ENCODE measurements at regions not wholly inside any gene's neighbourhood (a gene's known extent, or its start where the extent isn't known, plus 50 kb on each side); places are given as distances from the start of the nearest gene placed in this dataset.
"Not testable (repeated sequence)": the region's sequence is repeated elsewhere in the genome, so short reads cannot be mapped to it uniquely, and the experiment has no call there.

- not testable (repeated sequence) for FAIRE-seq; DNase-seq (ENCODE audit: insufficient read length, low spot score)
These were observed 1643.7 kb downstream of the SPATA31A7 start for GRCh38 chr9:62833323-62834200.

DNA sequence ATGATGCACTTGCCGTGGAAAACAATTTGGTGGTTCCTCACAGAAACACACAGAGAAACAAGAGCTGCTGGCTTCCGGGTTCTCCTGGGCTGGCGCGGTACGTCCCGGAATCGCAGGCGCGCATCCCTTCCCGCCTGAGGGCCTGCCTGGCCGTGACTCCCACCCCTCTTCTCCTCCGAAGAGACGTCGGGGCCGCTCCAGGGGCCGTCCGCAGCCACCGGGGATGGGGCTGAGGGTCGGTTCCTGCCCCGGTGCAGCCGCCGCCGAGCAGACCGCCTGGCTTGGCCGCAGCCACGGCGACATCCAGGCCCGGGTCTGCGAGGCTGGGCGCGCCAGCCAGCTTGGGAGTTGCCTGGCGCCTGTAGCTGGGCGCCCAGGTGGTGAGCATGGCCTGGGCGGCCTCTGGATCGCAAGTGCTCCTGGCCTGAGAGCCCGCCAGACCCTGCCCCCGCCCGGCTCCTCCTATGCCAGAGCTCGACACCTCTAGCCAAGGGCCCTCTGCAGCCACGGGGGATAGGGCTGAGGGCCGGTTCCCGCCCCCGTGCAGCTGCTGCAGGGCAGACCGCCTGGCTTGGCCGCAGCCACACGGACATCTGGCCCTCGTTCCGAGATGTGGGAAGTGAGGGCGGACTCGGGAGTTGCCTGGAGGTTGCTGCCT, 1647.5 kb downstream of the SPATA31A7 start:
- DNase-seq (ENCODE audit: insufficient read length, low spot score): not testable (repeated sequence)

GRCh38 chr9:62838024-62838718, 1648.3 kb downstream of the SPATA31A7 start:
- FAIRE-seq: not testable (repeated sequence)
- peak; percentile 48 for DNase-seq (ENCODE audit: insufficient read length, low spot score)

More for the DNA sequence above, 1647.5 kb downstream of the SPATA31A7 start:
- not testable (repeated sequence) for FAIRE-seq

DNA sequence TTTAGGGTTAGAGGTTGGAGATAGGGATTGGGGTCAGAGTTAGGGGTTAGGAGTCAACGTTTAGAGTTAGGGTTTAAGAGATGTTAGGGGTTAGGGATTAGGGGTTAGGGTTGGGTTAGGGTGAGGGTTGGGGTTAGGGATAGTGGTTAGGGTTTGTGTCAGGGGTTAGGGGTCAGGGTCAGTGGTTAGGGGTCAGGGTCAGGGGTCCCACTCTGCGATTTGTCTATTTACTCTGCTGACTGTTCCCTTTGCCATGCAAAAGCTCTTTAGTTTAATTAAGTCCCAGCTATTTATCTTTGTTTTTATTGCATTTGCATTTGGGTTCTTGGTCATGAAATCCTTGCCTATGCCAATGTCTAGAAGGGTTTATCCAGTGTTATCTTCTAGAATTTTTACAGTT, 1649.3 kb downstream of the SPATA31A7 start:
- not testable (repeated sequence) for DNase-seq (ENCODE audit: insufficient read length, low spot score); FAIRE-seq

- not testable (repeated sequence) for FAIRE-seq; DNase-seq (ENCODE audit: insufficient read length, low spot score)
These were observed 1653.3 kb downstream of the SPATA31A7 start for GRCh38 chr9:62843145-62843544.

- not testable (repeated sequence) for DNase-seq (ENCODE audit: insufficient read length, low spot score)
These were observed 1654.0 kb downstream of the SPATA31A7 start for GRCh38 chr9:62843706-62844290.

DNA sequence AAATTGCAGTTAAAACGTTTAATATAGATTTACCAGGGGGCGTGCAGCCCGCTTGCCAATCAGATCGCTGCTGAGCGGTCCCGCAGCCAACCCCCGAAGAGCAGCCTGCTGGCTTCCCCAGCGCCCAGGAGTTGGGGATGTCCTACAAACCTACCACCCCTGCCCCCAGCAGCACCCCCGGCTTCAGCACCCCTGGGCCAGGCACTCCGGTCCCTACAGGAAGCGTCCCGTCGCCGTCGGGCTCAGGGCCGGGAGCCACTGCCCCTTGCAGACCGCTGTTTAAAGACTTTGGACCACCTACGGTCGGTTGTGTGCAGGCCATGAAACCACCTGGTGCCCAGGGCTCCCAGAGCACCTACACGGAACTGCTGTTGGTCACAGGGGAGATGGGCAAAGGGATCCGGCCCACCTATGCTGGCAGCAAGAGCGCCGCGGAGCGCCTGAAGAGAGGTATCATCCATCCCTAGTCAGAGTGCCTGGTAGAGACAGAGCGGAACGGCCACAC, 1654.9 kb downstream of the SPATA31A7 start:
- not testable (repeated sequence) for FAIRE-seq; DNase-seq (ENCODE audit: insufficient read length, low spot score)

More at GRCh38 chr9:62843706-62844290, 1654.0 kb downstream of the SPATA31A7 start:
- not testable (repeated sequence) for FAIRE-seq

DNA sequence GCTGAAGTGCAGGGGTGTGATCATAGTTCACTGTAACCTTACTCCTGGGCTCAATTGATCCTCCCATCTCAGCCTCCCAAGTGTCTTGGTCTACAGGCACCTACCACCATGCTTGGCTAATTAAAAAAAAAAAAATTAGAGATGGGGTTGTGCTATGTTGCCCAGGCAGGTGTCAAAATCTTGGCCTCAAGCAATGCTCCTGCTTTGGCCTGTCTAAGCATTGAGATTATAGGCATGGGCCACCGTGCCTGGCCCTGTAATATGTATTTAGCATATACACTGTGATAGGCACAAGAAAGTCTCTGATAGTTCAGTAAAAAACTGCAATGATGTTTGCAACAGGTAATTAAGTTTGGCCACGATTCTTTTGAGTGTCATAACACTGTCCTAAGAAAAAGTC, 1658.4 kb downstream of the SPATA31A7 start:
- FAIRE-seq; DNase-seq (ENCODE audit: insufficient read length, low spot score): not testable (repeated sequence)

- DNase-seq (ENCODE audit: insufficient read length, low spot score); FAIRE-seq: not testable (repeated sequence)
These were observed 1660.2 kb downstream of the SPATA31A7 start for GRCh38 chr9:62849991-62850390.

DNA sequence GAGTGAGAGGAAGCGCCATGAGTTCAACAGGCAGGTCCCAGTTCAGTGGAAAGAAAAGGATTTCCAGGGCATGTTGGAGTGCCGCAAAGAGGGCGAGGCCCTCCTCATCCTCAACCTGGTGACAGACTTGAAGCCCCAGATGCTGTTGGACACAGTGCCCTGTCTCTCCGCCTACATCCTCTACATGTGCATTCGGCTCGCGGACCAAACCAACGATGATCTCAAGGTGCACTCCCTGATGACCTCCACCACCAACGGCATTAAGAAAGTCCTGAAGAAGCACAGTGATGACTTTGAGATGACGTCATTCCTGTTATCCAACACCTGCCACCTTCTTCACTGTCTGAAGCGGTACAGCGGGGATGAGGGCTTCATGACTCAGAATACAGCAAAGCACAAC, 1667.4 kb downstream of the SPATA31A7 start:
- DNase-seq (ENCODE audit: insufficient read length, low spot score); FAIRE-seq: not testable (repeated sequence)

GRCh38 chr9:62858240-62858639, 1668.4 kb downstream of the SPATA31A7 start:
- not testable (repeated sequence) for FAIRE-seq; DNase-seq (ENCODE audit: insufficient read length, low spot score)

DNA sequence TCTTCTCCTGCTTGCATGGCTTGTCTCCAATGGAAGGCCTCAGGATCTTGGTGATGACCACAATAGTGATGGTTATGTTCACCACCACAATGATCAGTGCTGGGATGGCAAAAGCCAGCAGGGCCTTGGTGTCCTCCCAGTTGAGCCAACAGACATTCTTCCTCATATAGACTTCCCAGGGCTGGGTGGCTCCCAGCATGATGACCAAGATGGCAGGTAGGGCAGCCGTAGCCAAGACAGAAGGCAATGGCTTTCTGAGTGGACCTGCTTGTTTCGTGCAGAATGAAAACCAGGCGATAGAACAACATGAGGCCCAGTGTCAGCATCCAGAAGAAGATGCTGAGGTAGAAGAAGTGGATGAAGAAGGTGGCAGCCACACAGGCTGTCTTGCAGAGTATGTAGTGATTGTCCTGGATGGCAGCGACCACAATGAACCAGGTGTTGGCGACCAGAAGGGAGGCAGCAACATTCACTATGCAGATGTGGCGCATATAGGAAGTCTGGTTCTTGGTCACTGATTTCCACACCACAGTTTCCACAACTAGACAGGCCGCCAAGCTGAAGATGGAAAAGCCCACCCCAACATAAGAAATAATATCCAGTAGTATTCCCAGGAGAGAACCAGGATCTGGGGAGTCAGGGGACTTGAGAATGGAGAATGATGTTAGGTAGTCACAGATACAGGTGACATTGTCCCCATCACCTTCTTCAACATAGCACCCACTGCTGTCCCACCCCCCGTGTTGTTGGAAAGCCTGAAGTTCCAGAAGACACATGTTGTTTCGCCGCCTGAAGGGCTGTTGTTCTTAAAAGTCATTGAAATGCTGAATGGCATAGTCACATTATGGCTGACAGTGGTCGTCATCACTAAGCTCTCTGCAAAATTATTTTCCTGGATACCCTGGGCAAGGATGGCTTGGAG, 1671.4 kb downstream of the SPATA31A7 start:
- not testable (repeated sequence) for DNase-seq (ENCODE audit: insufficient read length, low spot score); FAIRE-seq

GRCh38 chr9:62862180-62862579, 1672.3 kb downstream of the SPATA31A7 start:
- not testable (repeated sequence) for DNase-seq (ENCODE audit: insufficient read length, low spot score); FAIRE-seq

DNA sequence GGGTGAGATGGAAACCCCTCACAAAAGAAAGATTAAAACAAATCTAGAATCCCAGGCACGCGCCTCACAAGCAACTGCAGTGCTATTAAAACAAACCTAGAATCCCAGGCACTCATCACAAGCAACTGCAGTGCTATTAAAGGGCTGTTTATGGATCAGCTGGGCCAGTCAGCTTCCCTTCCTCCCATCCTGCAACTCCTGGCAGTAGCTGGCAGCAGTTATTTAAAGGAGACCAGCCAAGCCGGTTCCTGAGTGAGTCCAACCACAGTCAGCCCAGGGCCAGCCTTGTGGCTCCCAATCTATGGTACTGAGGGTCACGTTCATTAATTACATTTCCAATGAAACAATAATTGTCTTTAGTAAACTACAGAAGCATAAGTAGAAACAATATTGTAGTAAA, 1673.5 kb downstream of the SPATA31A7 start:
- FAIRE-seq; DNase-seq (ENCODE audit: insufficient read length, low spot score): not testable (repeated sequence)

- not testable (repeated sequence) for FAIRE-seq; DNase-seq (ENCODE audit: insufficient read length, low spot score)
These were observed 1674.0 kb downstream of the SPATA31A7 start for GRCh38 chr9:62863867-62864266.

GRCh38 chr9:62864481-62865469, 1674.9 kb downstream of the SPATA31A7 start:
- not testable (repeated sequence) for DNase-seq (ENCODE audit: insufficient read length, low spot score); FAIRE-seq

DNA sequence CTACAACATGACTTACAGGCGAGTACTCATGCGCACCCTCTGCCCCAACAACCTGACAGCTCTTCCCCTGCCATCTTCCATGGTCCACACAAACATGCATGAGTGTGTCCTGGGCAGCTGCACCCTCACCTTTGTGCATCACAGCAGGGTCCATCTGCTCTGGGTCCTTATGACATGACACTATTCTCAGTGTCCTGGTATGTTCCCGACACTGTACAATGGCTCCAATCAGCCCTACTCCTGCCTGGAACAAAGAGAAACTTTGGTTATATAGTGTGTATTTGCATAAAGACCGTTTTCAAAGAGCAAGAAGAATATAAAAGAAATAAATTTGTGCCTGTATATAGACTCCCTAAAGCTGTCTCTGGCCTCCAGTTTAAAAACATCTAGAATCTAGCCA, 1679.2 kb downstream of the SPATA31A7 start:
- FAIRE-seq; DNase-seq (ENCODE audit: insufficient read length, low spot score): not testable (repeated sequence)

GRCh38 chr9:62871765-62872164, 1681.9 kb downstream of the SPATA31A7 start:
- not testable (repeated sequence) for FAIRE-seq; DNase-seq (ENCODE audit: insufficient read length, low spot score)

All from HTR-8/SVneo (cell line).